Nephron (organoid): ENCODE measurements at regions not wholly inside any gene's neighbourhood (a gene's known extent, or its start where the extent isn't known, plus 50 kb on each side); places are given as distances from the start of the nearest gene placed in this dataset.
A peak's percentile ranks its signal among the peaks of the same experiment; 100 is the strongest.

Experiments
- H3K27ac Mint-ChIP-seq, 3 experiments: 2 replicates each; pipeline ENCODE4 v1.8.0; 2020; ENCODE audit warnings: mixed read lengths in 3 of 3, mild to moderate bottlenecking in 2 of 3, moderate library complexity in 1 of 3
- H3K27me3 Mint-ChIP-seq: 2 replicates; pipeline ENCODE4 v1.8.0; 2021; ENCODE audit warnings: low read depth, mild to moderate bottlenecking, moderate library complexity, mixed read lengths
- H3K36me3 Mint-ChIP-seq: 2 replicates; pipeline ENCODE4 v1.8.0; 2020; ENCODE audit warnings: low read depth, mixed read lengths
- H3K4me1 Mint-ChIP-seq: 2 replicates; pipeline ENCODE4 v1.8.0; 2020; ENCODE audit warnings: mixed read lengths
- H3K4me3 Mint-ChIP-seq, 3 experiments: 2 replicates each; pipeline ENCODE4 v1.8.0; 2020; ENCODE audit warnings: mild to moderate bottlenecking in 3 of 3, mixed read lengths in 3 of 3, moderate library complexity in 2 of 3
- H3K9me3 Mint-ChIP-seq: 2 replicates; pipeline ENCODE4 v1.8.0; 2020; ENCODE audit warnings: mixed read lengths
- TF ChIP-seq, protein P1 (sequence below), 3 experiments: fragments of 200-600 bp; sonication (generic); IDR thresholded peaks; one replicate each; pipeline ENCODE4 v1.5.0; 2021; ENCODE audit warnings: antibody characterized with exemption in 3 of 3; ENCODE audit not compliant: unreplicated experiment in 3 of 3

DNA sequence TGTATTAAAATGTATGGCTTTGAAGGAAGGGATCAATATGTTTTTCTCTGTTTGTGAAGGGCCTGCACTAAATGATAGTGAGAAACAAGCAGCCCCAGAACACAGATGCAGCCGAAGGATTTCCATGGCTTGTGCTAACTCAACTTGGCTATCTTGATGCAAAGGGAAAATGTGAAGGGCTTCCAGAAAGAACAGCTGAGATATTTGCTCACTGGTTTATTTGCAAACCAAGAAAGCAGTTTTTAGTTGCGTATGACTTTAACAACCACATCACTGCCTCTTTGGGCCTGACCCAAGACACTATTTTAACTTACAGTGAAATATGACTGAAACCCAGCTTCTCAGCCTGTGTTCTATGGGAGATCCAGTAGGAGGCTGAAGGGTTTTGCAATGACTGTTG, 369.9 kb downstream of the SETD4 start:
- H3K4me1 Mint-ChIP-seq, result no peaks in the 10 kb centered on the region
- no peak overlapping the region for H3K4me3 Mint-ChIP-seq
- peaks cover 6% of the 10 kb centered on the region for H3K9me3 Mint-ChIP-seq
- TF ChIP-seq, protein P1, sequence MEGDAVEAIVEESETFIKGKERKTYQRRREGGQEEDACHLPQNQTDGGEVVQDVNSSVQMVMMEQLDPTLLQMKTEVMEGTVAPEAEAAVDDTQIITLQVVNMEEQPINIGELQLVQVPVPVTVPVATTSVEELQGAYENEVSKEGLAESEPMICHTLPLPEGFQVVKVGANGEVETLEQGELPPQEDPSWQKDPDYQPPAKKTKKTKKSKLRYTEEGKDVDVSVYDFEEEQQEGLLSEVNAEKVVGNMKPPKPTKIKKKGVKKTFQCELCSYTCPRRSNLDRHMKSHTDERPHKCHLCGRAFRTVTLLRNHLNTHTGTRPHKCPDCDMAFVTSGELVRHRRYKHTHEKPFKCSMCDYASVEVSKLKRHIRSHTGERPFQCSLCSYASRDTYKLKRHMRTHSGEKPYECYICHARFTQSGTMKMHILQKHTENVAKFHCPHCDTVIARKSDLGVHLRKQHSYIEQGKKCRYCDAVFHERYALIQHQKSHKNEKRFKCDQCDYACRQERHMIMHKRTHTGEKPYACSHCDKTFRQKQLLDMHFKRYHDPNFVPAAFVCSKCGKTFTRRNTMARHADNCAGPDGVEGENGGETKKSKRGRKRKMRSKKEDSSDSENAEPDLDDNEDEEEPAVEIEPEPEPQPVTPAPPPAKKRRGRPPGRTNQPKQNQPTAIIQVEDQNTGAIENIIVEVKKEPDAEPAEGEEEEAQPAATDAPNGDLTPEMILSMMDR (IDR thresholded peaks at IDR 0.05; ENCODE audit: unreplicated experiment in 3 of 3), result no peak
- H3K27ac Mint-ChIP-seq, result no peak overlapping the region
- peaks cover 11% of the 10 kb centered on the region for H3K27me3 Mint-ChIP-seq
- H3K36me3 Mint-ChIP-seq, result no peaks in the 10 kb centered on the region

DNA sequence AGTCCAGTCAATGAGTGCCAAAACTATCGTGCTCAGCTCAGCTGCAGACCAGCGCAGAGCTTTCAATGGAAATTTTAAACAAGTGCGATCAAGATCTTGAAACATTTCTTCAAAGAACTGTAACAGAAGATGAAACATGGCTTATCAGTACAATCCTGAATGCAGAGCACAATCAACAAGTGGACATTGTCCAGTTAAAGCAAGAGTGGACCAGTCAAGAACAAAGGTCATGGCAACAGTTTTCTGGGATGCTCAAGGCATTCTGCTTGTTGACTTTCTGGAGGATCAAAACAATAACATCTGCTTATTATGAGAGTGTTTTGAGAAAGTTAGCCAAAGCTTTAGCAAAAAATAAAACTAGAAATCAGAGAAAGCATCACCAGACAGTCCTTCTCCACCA, 374.2 kb downstream of the SETD4 start:
- peaks cover 11% of the 10 kb centered on the region for H3K4me1 Mint-ChIP-seq
- TF ChIP-seq, protein P1 (IDR thresholded peaks at IDR 0.05; ENCODE audit: unreplicated experiment in 3 of 3), result no peak
- H3K9me3 Mint-ChIP-seq, result no peaks in the 10 kb centered on the region
- no peaks in the 10 kb centered on the region for H3K36me3 Mint-ChIP-seq
- H3K4me3 Mint-ChIP-seq, result no peak overlapping the region
- H3K27me3 Mint-ChIP-seq, result peaks cover 6% of the 10 kb centered on the region
- H3K27ac Mint-ChIP-seq, result no peak overlapping the region

DNA sequence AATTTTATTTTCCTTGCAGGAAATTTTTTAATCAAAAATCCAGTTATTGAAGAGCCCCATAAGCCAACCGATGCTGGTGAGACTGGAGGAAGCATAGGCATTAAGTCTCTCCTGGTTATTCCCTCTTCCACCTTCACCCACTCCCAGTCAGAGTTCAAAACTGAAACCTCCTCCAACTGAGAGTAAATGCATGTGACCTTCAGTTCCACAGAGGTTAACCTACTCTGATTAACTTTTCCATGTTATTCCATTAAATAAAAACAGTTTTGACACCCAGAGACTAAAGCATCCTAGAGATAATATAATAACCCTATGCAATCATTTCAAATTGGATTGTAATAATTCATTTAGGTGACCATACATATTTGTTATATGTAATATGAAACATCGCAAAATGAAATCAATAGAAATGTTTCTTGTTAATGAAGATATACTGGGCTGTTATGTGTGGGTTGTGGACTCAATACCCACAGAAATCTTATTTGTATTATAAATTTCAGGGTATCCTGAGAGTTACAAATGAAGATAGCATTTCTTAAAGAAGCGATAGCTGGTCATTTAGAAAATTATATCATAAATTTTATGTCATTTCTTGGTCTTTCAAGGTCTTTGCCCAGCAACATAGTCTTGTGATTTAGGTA, 376.5 kb downstream of the SETD4 start:
- Mint-ChIP-seq H3K36me3 (no peaks in the 10 kb centered on the region), H3K27ac (no peak overlapping the region), H3K4me3 (no peak overlapping the region), H3K27me3 (peaks cover 6% of the 10 kb centered on the region), H3K4me1 (peaks cover 11% of the 10 kb centered on the region), H3K9me3 (no peaks in the 10 kb centered on the region)
- TF ChIP-seq, protein P1 (IDR thresholded peaks at IDR 0.05; ENCODE audit: unreplicated experiment in 3 of 3), result no peak

DNA sequence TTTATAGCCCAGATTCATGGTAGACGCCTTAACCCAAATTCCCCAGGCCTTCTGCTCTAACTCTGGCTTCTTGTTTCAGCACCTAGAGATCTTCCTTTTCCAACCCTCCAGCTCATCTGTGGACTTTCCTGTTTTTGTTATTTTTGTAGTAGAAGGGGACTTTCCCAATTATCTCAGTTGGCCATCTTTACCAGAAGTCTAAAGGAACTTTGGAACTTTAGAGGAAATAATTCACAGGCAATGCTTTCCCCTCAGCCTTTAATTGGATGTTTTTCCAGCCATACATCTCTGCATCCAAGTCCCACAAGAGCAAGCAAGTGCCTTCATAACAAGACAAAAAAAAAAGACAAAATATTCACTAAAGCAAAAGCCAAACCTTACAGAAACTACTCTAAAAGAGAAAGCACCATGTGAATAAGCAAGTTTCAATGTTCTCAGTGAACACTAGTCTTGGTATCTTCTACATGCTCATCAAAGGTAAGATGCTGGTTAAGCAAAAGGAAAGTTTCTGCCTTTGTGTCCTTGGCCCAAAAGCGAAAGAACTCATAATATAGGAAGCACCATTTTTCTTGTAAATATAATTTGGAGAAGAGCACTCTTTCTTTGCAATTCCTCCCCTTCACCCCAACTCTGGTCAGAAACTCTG, 377.3 kb downstream of the SETD4 start:
- Mint-ChIP-seq H3K9me3 (no peaks in the 10 kb centered on the region), H3K4me1 (peaks cover 11% of the 10 kb centered on the region), H3K27ac (peak overlapping the region in 2 of 3 experiments; percentile 15 to 20), H3K4me3 (no peak overlapping the region), H3K27me3 (peaks cover 6% of the 10 kb centered on the region), H3K36me3 (no peaks in the 10 kb centered on the region)
- TF ChIP-seq, protein P1 (IDR thresholded peaks at IDR 0.05; ENCODE audit: unreplicated experiment in 3 of 3), result no peak

DNA sequence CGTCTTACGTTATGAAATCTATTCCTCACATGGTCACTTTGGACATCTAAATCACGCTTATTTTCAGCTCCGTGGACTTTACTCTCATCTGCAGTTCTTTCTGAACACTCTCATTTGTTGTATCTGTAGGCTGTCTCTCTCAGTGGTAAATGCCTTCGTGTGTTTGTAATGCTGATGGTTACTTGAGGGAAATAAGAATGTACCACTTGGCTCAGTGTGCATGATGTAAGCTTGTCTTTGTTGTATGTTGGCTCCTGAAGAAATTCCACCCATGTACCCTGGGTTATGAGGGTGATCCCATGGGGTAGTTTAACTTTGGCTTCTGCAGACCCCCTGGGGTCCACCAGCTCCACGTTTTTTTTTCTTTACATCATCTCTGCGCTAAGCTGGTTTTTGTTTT, 378.4 kb downstream of the SETD4 start:
- Mint-ChIP-seq H3K36me3 (no peaks in the 10 kb centered on the region), H3K27me3 (peaks cover 4% of the 10 kb centered on the region), H3K9me3 (no peaks in the 10 kb centered on the region), H3K4me1 (peaks cover 11% of the 10 kb centered on the region), H3K27ac (no peak overlapping the region), H3K4me3 (no peak overlapping the region)
- TF ChIP-seq, protein P1 (IDR thresholded peaks at IDR 0.05; ENCODE audit: unreplicated experiment in 3 of 3), result no peak

DNA sequence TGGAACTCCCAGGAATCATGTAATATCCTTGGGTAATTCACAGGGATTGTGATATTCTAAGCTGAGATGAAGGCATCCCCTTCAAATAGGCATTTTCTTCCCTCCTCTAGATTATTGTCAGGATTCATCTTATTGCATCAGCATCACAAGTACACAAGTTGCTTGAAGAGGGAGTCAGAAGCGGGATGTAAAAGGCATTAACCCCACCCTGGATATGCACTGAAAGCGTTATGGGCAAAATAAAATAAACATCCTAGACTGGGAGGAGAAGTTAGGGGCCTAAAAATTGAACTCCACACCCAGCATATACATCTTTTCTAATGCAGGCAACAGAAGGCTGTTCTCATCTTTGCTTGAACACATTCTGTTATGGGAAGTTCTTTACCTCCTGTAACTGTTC, 381.2 kb downstream of the SETD4 start:
- H3K9me3 Mint-ChIP-seq, result no peaks in the 10 kb centered on the region

More for the DNA sequence above, 381.2 kb downstream of the SETD4 start:
- TF ChIP-seq, protein P1 (IDR thresholded peaks at IDR 0.05; ENCODE audit: unreplicated experiment in 3 of 3), result no peak
- Mint-ChIP-seq H3K4me1 (peaks cover 11% of the 10 kb centered on the region), H3K27ac (no peak overlapping the region), H3K27me3 (peaks cover 8% of the 10 kb centered on the region), H3K36me3 (no peaks in the 10 kb centered on the region), H3K4me3 (no peak overlapping the region)
